Stimulated activated CD4-positive, alpha-beta T cell treated with anti-CD3 and anti-CD28 coated beads, Interleukin-2, amount 100 ng/mL, for 24 hours (primary cell): ENCODE measurements at regions not wholly inside any gene's neighbourhood (a gene's known extent, or its start where the extent isn't known, plus 50 kb on each side); places are given as distances from the start of the nearest gene placed in this dataset.

Experiments
- DNase-seq, 2 donors: peaks; one replicate each; pipeline ENCODE4 v3.0.0-alpha.2; 2020

GRCh38 chr9:2465516-2465915 lies 156.1 kb upstream of the VLDLR start:
- DNase-seq = no peak

DNA sequence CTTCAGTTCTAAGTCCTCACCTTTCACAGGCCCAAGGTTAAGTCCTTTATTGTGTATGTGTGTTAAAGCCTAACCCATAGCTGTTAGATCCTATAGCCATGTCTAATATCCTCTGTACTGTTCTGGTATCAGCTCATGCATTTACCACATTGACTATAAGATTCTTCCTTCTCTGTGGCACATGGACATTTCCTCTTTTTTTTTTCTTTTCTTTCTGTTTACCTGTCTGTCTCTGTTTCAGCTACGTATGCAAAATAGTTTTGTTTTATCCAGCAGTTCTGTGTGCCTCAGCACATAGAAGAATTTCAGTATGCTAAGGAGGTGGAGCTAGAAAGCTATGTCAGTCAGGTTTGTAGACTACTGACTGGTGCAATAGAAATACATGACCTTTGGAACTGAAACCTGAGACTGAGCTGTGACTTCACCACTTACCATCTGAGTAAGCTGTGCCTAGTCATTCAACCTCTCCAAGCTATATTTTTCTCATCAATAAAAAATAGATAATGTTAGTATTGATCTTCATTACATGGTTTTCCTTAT lies 155.6 kb upstream of the VLDLR start:
- DNase-seq = no peak

DNA sequence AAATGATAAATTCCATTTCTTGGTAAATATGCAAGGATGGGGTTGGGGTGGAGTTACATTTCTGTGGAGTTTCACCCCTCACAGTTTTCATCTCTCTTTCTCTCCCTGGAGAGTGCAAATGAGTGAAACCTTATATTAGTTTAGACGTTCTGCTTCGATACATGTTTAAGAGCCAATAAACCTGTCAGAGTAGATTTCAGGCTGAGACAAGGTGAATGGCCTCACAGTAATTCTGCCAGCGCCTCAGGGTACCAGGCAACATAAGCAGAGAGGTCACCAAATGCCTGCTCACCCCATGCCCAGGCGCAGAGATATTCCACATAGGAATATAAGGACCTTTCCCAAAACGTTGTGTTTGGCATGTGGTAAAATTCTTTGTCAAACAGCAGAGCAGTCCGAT lies 154.9 kb upstream of the VLDLR start:
- DNase-seq = no peak

- DNase-seq = peak in 1 of 2 donors; percentile 4
These were observed 151.8 kb upstream of the VLDLR start for GRCh38 chr9:2469681-2470221.

DNA sequence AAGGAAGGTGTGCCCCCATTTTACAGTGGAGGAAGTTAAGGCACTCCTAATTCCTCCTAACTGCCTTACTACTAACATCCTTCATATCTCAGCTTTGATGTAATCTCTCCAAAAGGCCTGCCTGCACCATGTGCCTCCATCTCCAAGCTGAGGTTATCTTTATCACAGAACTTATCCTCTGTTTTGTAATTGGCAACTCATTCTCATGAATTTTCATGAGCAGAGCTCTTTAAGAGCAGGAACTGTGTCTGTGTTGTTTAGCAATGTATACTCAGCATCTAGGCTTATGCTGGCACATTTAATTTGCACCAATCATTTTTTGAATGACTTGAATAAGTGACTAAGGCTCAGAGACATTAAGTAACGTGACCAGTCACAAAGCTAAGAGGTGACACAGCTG lies 147.9 kb upstream of the VLDLR start:
- no peak for DNase-seq

DNA sequence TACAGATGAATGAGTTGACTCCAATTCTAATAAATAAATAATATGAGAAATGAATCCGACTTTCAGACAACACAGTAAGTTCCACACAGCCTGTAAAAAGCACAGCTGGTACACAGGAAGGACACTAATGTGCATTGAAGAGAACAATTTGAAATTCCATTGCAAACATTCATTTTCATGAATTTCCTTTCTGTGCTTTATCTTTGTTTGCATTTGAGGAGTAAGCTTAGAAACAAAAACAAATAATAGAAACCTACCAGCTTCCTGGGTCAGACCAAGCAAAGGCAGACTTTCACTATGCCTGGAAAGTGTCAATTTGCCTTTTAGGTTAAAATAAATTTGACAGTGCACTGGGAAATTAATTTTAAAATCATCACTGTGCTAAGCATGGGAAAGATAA lies 143.8 kb upstream of the VLDLR start:
- no peak for DNase-seq

DNA sequence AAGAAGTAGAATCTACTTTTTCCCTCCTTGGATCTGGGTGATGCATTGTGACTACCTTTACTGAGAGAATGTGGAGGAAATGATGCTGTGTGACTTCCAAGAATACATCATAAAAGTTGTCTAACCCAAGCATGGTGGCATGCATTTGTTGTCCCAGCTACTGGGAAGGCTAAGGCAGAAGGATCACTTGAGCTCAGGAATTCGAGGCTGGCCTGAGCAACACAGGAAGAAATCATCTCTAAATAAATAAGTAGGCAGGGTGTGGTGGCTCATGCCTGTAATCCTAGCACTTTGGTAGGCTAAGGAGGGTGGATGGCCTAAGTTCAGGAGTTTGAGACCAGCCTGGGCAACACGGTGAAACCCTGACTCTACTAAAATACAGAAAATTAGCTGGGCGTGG lies 143.2 kb upstream of the VLDLR start:
- DNase-seq = no peak

GRCh38 chr9:2479056-2479565 lies 142.5 kb upstream of the VLDLR start:
- no peak for DNase-seq

DNA sequence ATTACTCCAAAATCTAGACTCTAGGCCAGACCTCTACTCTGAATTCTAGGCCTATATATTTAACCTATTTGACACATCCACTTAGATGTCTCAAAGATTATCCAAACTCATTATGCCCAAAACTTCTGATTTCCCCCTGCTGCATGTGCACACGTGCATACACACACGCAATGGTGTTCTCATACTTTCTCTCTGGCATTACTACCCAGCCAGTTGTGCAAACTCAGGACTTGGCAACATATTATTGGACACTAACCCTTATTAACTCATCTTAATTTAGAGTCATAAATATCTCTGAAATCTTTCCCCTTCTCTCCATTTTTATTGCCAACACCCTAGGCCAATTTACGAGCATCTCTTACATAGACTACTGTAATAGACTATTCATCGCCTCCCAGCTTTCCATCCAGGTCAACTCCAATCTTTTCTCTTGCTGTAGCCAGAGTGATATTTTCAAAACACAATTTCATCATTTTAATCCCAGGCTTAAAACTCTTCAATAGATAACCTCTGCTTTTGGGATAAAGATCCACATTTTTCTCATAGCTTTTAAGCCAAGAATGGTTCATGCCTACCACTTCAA lies 141.2 kb upstream of the VLDLR start:
- no peak for DNase-seq

GRCh38 chr9:2481216-2481615 lies 140.4 kb upstream of the VLDLR start:
- no peak for DNase-seq

DNA sequence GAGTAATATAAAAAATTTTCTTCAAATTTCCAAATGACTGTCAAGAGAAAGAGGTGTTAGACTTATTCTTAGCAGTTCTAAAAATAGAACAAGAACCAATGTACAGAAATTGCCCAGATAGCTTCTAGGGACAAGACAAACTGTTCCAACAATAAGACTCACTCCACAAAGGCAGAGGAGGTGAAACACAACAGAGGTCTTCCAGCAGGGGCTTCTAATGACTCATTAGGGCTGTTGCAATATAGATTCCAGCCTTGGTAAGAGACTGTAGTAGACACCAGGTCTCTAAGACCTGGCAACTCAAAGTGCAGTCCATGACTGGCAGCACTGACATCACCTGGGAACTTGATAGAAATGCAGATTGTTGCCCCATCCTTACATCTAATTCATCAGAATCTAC lies 134.6 kb upstream of the VLDLR start:
- no peak for DNase-seq

DNA sequence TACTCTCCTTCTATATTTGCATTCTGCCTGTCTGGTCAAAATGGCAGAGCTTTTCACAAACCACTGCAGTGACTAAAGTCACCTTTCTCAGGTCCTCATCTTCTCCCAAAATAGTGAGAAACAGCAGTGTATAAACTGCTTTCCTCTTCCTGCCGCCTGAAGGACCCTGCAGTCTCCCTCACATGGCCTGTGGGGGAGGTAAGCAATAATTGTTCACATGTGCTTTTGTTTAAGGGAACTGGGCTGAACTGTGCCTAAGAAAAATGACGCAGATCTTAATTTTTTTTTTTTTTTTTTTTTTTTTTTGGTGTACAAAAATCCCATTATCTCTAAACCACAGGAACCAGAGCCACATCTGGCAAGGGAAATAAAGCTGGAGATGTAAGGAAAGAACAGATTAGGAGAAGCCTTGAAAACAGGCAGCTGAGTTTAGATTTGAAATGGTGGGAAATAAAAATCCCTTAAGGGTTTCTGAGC lies 131.7 kb upstream of the VLDLR start:
- no peak for DNase-seq

GRCh38 chr9:2492161-2492560 lies 129.4 kb upstream of the VLDLR start:
- no peak for DNase-seq

DNA sequence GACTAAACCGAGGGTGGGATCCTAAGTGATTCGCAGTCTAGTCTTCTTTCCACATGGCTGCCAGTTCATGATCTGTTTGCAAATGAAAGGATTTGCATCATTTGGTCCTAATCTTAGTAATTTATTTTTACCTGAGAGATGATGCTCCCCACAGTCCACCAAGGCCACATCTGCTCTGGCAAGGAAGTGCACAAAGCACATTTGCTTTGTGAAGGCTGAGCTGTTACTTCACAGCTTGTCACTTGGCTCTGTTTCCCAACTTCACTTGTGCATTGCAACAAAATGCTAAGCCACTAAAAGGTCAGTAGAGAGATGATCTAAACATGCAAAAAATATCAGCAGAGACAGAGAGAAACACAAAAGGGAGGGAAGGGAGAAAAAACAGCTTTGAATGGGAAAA lies 128.5 kb upstream of the VLDLR start:
- DNase-seq = no peak

GRCh38 chr9:2493529-2493928 lies 128.1 kb upstream of the VLDLR start:
- no peak for DNase-seq

DNA sequence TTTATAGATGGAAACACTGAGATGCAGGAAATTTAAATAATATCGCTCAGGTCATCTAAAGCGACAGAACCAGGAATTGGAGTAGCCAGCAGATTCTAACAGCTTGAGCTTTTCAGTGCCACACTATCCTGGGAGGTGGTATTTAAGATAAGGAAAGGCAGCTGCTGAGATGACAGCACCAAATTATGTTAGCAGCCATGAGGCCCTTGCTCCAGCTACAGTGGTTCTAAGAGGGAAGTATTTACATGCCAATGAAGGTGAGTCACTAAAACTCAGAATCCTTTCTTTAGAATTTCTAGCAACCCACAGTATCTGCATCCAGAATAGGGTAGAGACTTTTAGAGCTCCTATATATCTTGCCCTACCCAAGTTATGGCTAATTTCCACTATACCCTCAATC lies 127.0 kb upstream of the VLDLR start:
- no peak for DNase-seq

DNA sequence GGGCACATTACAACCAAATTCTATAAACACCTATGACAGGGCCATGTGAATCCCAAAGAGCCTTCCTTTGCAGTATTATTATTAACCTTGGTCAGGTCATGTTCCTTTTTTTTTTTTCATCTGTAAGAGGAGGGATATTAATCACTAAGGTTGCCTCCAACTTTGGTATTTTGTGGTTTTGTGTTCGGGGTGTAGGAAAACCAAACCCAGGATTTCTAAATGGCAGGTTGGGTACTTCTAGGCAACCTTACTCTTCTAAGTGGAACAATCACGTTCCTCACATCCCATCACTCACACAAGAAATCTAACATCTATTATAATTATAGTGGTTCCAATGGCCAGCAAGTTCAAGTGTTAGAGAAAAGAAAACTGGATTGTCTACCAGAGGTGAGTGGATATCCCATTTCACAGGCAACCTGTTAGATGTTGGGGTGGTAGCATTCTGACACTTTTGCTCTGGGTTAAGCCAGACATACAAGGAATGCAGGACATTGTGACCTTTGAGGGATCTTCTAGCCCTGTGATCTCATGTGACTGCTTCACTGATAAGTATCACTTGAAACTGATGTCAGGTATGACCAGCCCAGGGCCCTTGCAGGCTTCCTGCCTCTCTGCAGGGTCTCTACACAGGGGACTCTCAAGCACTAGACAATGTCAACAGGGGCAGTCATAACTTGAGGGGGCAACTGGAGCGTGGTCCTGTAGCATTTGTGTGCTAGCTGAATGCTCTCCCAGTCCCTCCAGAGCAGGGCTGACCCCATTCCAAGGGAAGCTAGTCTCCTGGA lies 126.2 kb upstream of the VLDLR start:
- no peak for DNase-seq

DNA sequence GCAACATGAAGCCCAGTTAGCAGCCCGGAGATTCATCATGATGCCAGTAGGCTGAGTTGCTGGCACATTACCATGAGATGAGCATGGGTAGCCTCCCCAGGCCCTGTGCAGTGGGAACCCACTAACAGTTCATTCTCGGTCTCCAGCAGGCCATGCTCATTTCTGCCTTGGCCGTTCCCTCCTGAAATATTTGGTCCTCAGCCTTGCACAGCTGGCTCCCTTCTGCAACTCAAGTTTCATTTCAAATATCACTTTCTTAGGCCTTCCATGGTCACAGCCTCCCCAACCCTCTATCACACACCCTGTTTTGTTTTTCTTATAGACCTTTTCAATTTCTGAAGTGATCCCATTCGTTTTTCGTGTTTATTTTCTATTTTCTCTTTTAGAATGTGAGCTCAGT lies 125.4 kb upstream of the VLDLR start:
- DNase-seq = no peak

DNA sequence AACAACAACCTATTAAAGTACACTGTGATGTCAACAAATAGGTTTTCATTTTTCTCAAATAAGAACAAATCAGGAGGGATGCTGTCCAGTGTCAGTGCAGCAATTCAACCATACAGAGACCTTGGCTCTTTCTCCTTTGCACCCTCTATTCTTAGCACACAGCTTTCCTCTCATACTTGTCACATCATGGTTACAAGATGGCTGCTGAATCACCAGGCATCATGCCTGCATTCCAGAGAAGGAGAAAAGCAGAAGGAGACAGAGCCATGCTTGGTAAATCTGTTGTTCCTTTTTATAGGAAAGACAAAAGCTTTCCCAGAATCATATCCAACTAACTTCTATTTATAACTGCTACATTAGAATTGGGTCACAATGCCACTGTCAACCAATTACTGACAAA lies 124.7 kb upstream of the VLDLR start:
- no peak for DNase-seq

DNA sequence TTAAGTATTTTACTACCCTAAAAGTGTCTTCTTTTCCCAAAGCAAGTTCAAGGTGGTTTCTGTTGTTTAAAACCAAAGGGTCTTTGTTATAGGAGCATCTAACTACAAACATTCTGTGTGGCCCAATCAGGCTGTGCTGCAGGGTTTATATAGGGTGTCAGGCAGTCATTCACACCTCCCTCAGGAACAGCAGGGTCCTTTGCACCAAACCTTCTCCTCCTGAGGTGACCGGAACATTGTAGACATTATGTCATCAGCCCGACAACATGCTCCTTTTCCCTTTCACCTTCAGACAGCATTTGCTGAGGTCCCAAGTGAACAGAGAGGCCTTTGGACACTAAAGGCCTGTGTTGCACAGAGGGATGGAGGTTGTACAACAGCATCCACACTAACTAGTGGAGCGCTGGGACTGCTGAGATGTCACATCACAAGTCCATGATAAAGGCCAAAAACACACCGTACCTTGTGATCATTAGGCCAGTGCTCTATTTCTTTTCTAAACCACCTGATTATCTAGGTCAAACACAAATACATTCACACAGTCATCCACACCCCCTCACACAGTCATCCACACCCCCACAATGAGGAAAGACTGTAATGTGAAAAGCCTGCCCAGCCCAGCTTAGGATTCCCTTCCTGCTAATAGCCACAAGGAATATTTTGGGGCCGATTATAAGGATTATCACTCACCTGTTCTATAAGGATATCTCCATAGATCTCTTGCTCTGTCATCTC lies 123.8 kb upstream of the VLDLR start:
- no peak for DNase-seq

GRCh38 chr9:2502210-2502609 lies 119.4 kb upstream of the VLDLR start:
- no peak for DNase-seq

- no peak for DNase-seq
These were observed 118.8 kb upstream of the VLDLR start for GRCh38 chr9:2502760-2503159.

DNA sequence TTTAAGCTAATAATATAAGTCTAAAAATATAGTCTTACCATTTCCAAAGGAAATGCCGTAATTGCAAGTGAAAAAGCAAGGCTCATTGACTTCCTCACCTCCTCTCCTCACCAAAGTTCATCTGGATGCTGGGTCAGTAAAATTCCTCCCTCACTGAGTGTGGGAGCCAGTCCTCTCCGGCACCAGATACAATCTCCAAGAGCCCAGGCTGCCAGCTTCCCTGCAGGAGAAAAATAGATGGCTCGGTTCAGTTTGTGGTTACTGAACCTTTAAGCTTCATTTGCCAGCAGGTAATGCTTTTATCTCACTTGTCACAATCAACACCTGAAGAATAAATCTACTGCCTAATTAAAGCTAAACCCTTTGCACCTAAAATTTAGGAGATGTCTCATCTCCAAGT lies 115.3 kb upstream of the VLDLR start:
- no peak for DNase-seq
